DMS114 treated with DMSO at 0.1 percent for 48 hours (cell line): ENCODE measurements at regions not wholly inside any gene's neighbourhood (a gene's known extent, or its start where the extent isn't known, plus 50 kb on each side); places are given as distances from the start of the nearest gene placed in this dataset.
"Not testable (repeated sequence)": the region's sequence is repeated elsewhere in the genome, so short reads cannot be mapped to it uniquely, and the experiment has no call there.

Experiments used
- DNase-seq: peaks from one replicate; lab custom pipeline; 2025; ENCODE audit not compliant: unreplicated experiment; lab: John Stamatoyannopoulos, UW

DNA sequence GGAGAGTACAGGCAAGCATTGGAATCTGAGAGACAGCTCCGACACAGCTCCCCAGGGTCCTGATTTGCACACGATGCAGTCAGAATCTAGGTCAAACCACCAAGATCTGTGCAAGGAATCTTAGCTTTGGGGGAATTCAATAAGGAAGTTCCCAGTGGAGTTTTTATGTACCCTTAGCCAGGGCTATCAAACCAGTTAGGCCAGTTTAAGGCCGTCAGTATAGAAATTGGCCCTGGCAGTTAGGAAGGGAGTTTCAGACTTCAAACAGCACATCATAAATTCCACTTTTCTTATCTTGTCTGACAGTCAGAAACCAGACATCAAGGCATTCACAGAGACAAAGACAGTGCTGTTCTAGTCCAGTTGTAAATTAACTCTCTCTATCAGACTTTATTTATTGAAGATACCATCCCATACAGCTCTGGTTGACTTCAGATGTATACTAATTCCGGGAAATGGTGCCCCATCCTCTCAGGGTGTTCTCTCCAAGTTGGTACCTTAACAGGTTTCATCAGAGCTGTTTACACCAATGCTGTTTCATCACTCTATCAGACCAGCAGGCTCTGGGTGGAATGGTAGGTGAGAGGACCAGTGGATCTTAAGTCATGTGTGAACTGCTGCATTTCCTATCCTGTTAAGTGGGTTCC lies 157.5 kb upstream of the ATF7IP start:
- no peak for DNase-seq

GRCh38 chr12:14211947-14212387 lies 153.5 kb upstream of the ATF7IP start:
- no peak for DNase-seq

- DNase-seq = no peak
Observed at GRCh38 chr12:14213542-14213941, 151.9 kb upstream of the ATF7IP start.

DNA sequence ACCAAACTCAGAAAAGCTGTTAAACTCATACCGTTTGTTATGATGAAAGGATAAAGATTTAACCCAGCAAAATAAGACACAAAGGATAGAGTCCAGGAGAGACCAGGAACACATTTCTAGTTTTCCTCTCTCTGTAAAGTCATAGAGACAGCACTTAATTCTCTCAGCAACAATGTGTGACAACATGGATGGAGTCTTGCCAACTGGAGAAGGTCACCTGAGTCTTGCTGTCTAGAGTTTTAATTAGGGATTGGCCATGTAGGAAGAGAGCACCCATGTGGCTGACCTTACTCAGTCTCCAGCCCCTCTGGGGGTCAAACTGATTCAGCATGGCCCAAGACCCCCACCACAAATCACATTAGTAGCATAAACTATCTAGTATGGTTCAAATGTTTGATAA lies 151.0 kb upstream of the ATF7IP start:
- no peak for DNase-seq

GRCh38 chr12:14215949-14216348 lies 149.5 kb upstream of the ATF7IP start:
- DNase-seq = not testable (repeated sequence)

- no peak for DNase-seq
Observed at GRCh38 chr12:14216405-14217294, 148.8 kb upstream of the ATF7IP start.

GRCh38 chr12:14219156-14219555 lies 146.3 kb upstream of the ATF7IP start:
- DNase-seq = no peak

GRCh38 chr12:14219670-14220069 lies 145.8 kb upstream of the ATF7IP start:
- DNase-seq = not testable (repeated sequence)

- DNase-seq = no peak
Observed at GRCh38 chr12:14225064-14225463, 140.4 kb upstream of the ATF7IP start.

DNA sequence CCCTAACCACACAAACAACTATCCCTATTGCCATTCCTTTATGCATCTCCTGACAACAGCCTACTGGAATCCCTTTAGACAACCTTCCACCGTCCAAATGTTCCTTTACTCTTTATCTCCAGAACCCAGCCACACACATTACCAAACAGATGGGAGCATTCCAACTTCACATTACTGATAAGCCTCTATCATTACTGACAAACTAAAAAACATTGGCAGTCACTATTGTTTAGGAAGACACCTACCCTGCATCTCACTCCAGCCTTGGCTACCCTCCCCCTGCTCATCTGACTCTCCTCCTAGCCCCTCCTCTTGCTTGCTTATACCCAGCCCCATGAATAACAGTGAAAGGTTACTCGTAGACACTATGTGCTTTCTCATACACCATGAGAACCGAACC lies 130.3 kb upstream of the ATF7IP start:
- DNase-seq = not testable (repeated sequence)

GRCh38 chr12:14236641-14237040 lies 128.8 kb upstream of the ATF7IP start:
- DNase-seq = not testable (repeated sequence)

GRCh38 chr12:14238221-14238792 lies 127.2 kb upstream of the ATF7IP start:
- peak; percentile 66 for DNase-seq

DNA sequence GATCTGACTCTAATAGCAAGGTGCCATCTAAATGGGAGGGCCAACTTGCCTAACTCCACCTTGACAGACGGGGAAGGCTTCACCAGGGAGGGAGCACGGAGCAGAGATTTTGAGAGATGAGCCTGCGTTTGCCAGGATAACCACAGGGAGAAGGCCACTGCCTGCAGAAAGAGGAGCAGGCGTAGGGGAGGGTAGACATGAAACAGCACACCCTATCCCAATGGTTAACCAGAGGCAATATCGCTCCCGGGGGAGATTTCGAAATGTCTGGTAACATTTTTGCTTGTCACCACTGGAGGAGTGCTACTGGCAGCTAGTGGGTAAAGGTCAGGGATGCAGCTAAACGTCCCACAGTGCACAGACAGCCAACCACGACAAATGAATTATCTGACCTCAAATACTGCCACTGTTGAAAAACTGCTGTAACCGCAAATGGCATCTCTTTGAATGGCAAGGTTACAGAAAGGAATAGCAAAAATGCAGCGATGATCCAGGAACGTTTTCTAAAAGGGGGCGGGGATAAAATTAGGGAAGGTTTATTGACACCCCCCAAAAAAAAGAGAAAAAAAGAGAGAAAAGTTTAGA lies 126.0 kb upstream of the ATF7IP start:
- DNase-seq = peak; percentile 87

DNA sequence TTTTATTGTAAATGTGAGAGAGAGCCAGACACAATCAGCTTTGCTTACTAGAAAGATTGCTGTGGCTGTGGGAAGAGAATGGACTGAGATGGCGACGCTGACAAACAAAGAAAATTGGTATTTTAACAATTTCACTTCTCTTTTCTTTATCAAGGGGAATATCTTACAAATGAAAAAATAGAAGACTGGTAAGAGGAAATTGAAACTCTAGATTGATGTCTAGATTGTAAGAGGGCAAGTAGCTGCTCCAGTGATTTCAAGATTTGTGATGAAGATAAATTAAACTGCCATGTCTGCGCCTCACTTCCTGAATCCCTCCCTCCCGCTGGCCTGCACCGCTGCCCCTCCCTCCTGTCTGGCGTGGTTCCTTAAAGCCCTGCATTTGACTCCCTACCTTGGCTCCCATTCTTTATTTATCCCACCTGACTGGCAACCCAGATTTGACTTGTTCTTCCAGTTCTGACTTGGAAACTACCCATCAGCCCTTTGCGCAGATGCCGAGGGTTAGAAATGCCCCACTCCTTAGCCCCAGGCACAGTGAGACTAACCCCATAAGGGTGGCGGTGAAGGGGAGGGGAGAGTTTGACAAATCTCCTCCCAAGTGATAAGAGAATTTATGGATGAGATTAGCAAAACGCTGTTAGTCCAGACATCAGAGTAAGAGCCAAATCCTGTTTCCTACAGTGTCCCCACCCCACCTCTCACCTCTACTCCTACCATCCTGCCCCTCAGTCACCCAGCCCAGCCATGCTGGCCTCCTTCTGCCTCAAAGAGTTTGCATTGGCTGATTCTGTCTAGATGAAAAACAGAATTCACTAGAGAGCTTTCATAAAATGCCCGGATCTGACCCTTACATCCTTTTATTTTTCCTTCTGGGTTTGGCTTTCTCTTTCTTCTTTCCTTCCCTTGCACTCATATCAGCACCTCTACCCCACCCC lies 125.3 kb upstream of the ATF7IP start:
- DNase-seq = peak; percentile 85

GRCh38 chr12:14240873-14241220 lies 124.6 kb upstream of the ATF7IP start:
- DNase-seq = no peak

- not testable (repeated sequence) for DNase-seq
Observed at GRCh38 chr12:14242825-14243224, 122.7 kb upstream of the ATF7IP start.

DNA sequence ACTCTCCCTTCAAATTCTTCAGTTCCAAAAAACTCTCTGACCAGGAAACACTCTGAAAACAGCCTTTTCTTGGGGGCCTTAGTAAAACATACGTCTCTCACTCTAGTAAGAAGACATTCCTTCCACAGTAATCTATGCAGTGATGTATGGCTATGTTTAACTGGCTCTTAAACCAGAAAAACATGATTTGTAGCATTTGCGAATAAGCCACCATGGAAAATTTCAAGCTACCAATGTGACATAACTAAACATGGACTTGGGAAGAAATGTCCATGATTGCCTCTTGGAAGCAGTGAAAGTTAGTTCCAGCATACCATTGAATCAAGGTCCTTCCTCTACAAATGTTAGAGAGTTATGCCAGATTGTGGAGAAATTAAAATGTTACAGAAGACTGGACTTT lies 121.5 kb upstream of the ATF7IP start:
- DNase-seq = no peak

- DNase-seq = no peak
Observed at GRCh38 chr12:14244876-14245669, 120.4 kb upstream of the ATF7IP start.

GRCh38 chr12:14247166-14247565 lies 118.3 kb upstream of the ATF7IP start:
- no peak for DNase-seq

DNA sequence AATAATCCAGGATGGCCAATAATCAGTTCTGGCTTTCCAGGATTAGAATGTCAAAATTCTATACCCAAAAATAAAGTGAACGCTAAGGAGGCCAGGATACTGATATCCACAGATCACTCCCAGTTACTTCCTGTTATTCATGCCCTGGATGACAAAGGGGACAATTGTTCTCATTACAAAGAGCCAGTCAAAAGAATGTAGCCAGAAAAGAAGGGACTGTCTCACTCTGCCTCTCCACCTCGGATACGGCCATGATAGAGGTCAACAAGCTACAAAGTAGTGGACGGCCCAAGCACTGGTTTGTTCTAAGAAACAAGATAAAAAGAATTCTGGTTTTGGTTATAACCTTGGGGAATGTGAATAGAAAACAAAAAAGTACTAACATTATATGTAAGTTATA lies 116.1 kb upstream of the ATF7IP start:
- DNase-seq = no peak
